GM21515 (cell line): ENCODE measurements at regions not wholly inside any gene's neighbourhood (a gene's known extent, or its start where the extent isn't known, plus 50 kb on each side); places are given as distances from the start of the nearest gene placed in this dataset.

Experiments
- ATAC-seq: cut with Tn5 transposase; IDR thresholded peaks from one replicate; pipeline ENCODE4 v1.9.1; 2021; ENCODE audit not compliant: unreplicated experiment

- ATAC-seq, result no peak
Observed at GRCh38 chr2:129759472-129760010, 219.9 kb upstream of the RAB6C start.

- no peak for ATAC-seq
Observed at GRCh38 chr2:129760669-129761068, 218.8 kb upstream of the RAB6C start.

DNA sequence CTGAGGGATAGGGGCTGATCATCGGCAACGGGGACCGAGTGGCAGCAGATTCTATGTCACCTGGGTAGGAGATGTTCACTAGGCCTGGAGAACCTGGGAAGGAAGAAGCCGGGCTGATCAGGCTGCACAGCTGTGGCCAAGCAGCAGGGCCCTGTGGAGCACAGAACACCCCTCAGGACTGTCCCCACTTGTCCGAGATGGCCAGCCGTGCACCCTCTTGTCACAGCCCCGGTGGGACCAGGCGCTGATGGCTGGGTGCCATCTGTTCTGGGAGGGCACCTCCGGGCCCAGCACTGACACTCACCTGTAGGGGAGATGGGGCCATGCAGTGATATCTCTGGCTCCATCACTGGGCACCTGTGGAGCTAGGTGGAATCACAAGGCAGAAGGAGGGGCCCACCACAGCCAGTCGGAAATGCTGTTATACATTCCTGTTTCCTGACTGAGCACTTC is 217.9 kb upstream of the RAB6C start:
- ATAC-seq, result no peak

DNA sequence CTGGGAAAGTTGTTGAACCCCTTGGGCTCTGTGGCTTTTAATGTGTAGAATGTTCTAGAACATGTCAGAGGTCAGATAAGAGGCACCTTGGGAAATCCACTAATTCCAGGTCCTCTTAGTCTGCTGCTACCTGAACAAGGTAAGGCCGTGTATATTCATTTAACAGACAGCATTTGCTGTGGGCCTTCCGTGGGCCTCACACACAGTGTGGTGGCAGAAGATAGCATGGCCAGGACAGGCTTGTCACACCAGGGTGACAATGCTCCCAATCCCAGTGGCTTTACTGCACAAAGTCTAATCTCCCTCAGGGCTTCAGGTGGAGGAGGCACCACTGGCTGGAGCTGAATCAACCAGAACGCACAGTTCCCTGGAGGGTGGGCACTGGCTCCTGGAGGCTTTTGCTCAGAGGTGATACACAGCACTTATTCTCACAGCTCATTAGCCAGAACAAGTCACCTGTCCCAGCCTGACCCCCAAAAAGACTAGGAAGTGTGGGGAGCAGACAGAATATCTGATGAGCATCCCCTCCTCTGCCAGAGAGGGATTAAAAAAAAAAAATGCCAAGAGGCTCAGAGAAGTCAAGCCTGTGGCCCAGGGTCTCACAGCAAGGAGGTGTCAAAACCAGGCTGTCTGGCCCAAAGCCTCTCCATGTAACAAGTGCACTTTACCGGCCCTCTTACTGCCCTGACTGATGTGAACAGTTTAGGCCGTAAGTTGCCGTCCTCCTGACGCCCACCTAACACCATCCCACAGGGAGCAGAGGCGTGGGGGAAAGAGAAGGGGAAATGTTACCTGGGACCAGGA is 216.9 kb upstream of the RAB6C start:
- no peak for ATAC-seq

DNA sequence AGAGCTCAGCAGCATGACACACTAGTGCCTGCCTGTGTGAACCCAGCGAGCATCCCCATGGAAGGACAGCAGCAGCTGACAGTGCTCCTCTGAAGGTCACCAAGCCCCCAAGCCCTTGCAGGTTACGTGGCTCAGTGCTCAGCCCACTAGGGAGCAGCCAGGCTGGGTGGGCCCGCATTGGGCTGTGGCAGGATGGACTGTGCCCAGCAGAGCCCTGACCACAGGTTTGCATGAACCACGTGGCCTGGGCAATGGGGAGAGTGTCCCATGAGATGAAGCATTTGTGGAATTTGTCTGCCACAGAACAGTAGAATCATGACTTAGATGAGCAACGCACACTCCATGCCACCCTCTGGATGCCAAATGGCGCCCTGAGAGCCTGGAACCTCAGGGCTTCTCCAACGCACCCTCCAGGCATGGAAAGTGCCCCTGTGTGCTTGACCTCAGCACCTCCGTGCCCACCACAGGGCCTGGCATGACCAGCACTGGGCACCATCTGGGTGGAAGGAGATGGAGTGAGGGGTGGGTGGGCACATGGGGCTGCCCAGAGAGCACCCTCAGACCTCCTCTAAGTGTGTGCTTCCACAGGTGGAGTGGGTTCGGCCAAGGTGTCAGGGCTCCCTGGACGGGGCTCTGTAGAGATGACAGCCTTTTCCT is 216.1 kb upstream of the RAB6C start:
- ATAC-seq, result no peak

- ATAC-seq, result no peak
Observed at GRCh38 chr2:129763966-129764365, 215.5 kb upstream of the RAB6C start.

DNA sequence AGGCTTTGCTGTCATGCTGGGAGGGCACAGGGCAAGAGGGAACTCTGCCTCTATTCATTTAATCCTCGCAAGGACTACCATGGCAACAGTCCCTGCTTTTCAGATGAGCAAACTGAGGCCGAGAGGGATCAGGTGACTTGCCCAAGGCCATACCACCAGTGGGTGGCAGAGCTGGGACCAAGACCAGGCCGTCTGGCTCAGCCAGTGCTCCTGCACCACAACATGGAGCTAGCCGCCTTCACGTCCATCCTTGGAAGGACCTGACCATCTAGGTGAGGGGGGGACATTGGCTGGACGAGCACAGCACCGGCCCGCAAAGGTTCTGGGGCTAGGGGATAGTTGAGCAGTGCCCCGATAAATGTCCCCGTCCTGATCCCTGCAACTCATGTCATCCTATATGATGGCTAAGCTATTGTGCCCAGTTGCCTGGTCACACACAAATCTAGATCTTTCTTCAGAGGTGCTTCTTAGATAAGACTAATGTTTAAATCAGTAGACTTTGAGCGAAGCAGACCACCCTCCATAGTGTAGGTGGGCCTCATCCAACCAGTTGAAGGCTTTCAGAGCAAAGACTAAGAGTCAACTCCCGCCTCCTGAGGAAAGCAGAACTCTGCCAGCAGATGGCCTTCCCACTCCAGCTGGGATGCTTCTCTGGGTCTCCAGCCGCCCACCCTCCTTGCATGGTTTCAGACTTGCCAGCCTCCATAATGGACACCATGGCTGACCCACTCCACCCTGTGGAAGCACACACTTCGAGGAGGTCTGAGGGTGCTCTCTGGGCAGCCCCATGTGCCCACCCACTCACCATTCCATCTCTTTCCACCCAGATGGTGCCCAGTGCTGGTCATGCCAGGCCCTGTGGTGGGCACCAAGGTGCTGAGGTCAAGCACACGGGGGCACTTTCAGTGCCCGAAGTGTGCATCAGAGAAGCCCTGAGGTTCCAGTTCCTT is 214.8 kb upstream of the RAB6C start:
- ATAC-seq, result no peak

DNA sequence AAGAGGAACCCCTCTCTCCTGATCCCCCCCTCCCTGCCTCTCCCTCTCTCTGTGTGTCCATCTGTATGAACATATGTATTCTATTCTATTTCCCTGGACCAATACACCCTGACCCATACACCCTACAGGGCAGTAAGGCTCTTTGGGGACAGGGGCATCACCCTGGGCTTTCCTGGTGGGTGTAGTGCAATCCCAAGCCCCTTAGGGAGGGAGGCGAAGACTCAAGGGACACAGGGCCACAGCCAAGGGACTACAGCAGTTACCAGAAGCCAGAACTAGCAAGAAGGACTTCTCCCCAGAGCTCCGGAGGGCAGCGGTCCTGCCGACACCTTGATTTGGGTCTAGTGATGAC is 214.2 kb upstream of the RAB6C start:
- no peak for ATAC-seq

- no peak for ATAC-seq
Observed at GRCh38 chr2:129765678-129766351, 213.7 kb upstream of the RAB6C start.

DNA sequence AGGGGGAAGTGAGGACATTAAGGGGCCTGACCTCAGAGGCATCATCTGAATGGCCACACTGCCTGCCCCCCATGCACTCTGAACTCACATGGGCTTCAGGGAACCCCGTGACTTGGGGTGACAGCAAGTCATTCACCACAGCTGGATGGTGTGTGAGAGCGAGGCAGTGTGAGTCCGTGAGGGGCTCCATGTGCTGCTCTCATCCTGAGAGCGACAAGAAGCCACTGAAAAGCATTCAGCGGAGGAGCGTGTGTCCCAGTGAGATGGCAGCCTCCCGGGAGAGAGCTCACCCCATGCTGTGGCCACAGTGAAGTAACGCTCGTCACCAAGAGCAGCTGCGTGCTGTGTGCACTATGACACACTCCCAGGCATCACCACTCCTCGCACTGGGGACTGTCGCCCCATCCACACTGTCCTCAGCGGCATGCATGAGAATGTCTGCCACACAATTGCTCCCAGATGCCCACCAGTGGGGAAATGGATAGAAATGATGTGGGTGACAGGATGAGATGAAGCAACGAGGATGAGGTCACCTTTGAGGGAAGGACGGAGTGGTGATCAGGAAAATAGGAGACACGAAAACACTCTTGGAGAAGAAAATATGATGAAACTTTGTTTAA is 213.0 kb upstream of the RAB6C start:
- no peak for ATAC-seq

GRCh38 chr2:129767346-129768035 is 212.0 kb upstream of the RAB6C start:
- no peak for ATAC-seq

- ATAC-seq, result no peak
Observed at GRCh38 chr2:129768036-129768386, 211.5 kb upstream of the RAB6C start.

GRCh38 chr2:129768485-129769184 is 210.8 kb upstream of the RAB6C start:
- ATAC-seq, result no peak

- ATAC-seq, result no peak
Observed at GRCh38 chr2:129769185-129769991, 210.1 kb upstream of the RAB6C start.

DNA sequence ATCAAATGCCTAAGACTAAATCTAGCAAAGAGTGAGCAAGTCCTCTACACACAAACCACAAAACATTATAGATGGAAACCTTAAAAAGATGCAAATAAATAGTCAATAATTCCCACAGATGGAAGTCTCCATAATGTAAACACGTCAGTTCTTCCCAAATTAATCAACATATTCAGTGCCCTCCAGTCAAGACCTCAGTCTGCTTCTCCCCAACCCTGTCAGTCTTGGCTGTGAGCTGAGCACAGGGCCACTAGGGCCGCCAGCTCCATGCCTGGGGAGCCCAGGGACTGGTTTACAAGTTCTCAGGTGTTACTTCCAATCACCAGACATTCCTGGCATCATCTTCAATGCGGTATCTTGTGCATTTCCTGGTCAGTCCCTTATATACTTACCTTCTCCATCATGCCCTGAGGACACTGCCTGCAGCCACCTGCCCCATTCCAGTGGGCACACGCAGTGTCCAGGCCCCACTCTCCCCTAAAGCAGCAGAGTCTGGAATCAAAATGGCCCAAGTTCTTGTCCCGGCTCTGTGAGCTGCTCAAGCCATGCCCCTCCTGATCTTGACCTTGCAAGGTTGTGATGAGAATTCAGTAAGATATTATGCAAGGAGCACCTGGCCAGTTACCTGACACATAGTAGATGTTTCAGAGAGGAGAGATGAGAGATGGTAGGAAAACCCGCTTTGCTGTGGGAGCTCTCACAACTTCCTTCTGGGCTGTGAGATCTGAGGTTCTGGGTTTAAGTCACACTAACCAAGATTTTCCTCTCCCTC is 207.9 kb upstream of the RAB6C start:
- ATAC-seq, result no peak

- ATAC-seq, result no peak
Observed at GRCh38 chr2:129772190-129772579, 207.3 kb upstream of the RAB6C start.

DNA sequence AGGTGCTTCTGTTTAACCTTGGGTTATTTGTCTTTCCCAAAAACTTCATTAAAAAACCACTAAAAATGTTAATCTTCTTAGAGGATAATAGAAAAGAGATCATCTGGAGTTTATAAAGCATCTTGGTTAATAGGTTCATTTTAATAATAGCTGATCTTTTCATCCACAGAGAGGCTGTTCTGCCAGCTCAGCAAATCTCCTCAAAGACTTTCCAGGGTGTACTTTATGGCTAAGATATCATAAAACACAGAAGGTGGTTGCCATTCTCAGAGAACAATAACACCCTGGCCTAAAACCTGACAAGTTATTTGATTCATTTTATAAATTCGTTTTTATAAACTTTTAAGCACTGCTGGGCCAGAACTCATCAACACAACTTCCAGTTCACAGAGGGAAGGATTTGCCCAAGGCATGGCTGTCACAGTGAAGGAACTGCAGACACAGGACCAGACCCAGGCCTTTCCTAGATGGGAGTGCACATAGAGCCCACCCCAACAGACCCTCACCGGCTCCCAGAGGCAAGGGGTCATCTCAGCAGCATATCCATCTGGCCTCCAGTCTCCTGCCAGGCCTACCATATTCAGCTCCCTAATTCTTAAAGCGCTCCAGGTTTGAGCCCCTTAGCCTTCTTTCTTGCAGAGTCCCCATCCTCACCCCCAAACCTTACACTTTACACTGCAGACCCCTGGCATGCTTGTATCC is 203.4 kb upstream of the RAB6C start:
- ATAC-seq, result no peak
